Endodermal cell (in vitro differentiated cells): ENCODE measurements at regions not wholly inside any gene's neighbourhood (a gene's known extent, or its start where the extent isn't known, plus 50 kb on each side); places are given as distances from the start of the nearest gene placed in this dataset.

Experiments
- DNase-seq: peaks from one replicate; pipeline ENCODE4 v3.0.0-alpha.2; 2017
- H3K27ac ChIP-seq: 2 replicates; pipeline ENCODE4 v1.5.1; 2013; ENCODE audit warnings: mild to moderate bottlenecking, low read depth, low read length, moderate library complexity
- H3K27me3 ChIP-seq: 2 replicates; pipeline ENCODE4 v1.6.1; 2013; ENCODE audit warnings: mild to moderate bottlenecking, low read length, moderate library complexity; ENCODE audit not compliant: insufficient read depth, control insufficient read depth, poor library complexity, severe bottlenecking
- H3K36me3 ChIP-seq: 2 replicates; pipeline ENCODE4 v1.7.0; 2013; ENCODE audit warnings: mild to moderate bottlenecking, low read length, moderate library complexity; ENCODE audit not compliant: control insufficient read depth, insufficient read depth
- H3K4me1 ChIP-seq: one replicate; pipeline ENCODE4 v1.7.0; 2013; ENCODE audit warnings: low read length; ENCODE audit not compliant: control insufficient read depth, insufficient read depth
- H3K4me3 ChIP-seq: 2 replicates; pipeline ENCODE4 v1.5.1; 2013; ENCODE audit warnings: mild to moderate bottlenecking, low read length, moderate library complexity
- H3K9ac ChIP-seq: 2 replicates; pipeline ENCODE4 v1.6.1; 2013; ENCODE audit warnings: mild to moderate bottlenecking, low read length, moderate library complexity; ENCODE audit not compliant: poor library complexity, severe bottlenecking; ENCODE audit errors: extremely low read depth
- H3K9me3 ChIP-seq: 2 replicates; pipeline ENCODE4 v1.6.1; 2013; ENCODE audit warnings: mild to moderate bottlenecking, low read length, moderate library complexity; ENCODE audit not compliant: control insufficient read depth
- H3K27ac Mint-ChIP-seq: 2 replicates; pipeline ENCODE4 v1.8.0; 2020; ENCODE audit warnings: mixed read lengths
- H3K27me3 Mint-ChIP-seq: 2 replicates; pipeline ENCODE4 v1.8.0; 2021; ENCODE audit warnings: mild to moderate bottlenecking, mixed read lengths; ENCODE audit not compliant: insufficient read depth
- H3K36me3 Mint-ChIP-seq: 2 replicates; pipeline ENCODE4 v1.8.0; 2020; ENCODE audit warnings: low read depth, mixed read lengths
- H3K4me1 Mint-ChIP-seq: 2 replicates; pipeline ENCODE4 v1.8.0; 2020; ENCODE audit warnings: mixed read lengths
- H3K4me3 Mint-ChIP-seq: 2 replicates; pipeline ENCODE4 v1.8.0; 2020; ENCODE audit warnings: mild to moderate bottlenecking, moderate library complexity, mixed read lengths
- H3K9me3 Mint-ChIP-seq: 2 replicates; pipeline ENCODE4 v1.8.0; 2020; ENCODE audit warnings: mild to moderate bottlenecking, mixed read lengths
- CTCF ChIP-seq: fragments of 200-600 bp; sonication (generic); conservative IDR thresholded peaks from 2 replicates; pipeline ENCODE4 v1.5.0; 2021; ENCODE audit warnings: antibody characterized with exemption, mild to moderate bottlenecking
- WGBS, 2 experiments: methylation state at CpG; one replicate each; pipeline versions ENCODE4 v1.1.5 to v1.1.7; 2013; ENCODE audit warnings: missing lambda C conversion rate in 2 of 2, mixed read lengths in 1 of 2; ENCODE audit not compliant: insufficient coverage in 1 of 2, insufficient read length in 1 of 2; 5-methylcytosine and 5-hydroxymethylcytosine counted together

DNA sequence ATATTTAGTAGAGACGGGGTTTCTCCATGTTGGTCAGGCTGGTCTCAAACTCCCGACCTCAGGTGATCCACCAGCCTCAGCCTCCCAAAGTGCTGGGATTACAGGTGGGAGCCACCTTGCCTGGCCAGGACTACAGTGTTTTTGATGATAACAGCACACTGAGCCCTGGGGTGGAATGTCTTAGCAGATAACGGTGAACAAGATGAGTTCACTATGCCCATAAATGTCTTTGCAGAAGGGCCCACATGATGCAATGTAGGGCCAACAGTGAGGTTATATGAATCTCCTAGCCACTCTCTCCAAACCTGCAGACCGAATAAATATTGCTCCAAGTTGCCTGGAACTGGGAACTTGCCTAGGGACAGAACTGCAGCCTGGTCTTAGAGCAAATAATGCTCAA, 235.1 kb downstream of the COG6 start:
- peaks cover 2% of the 10 kb centered on the region for H3K27me3 Mint-ChIP-seq
- no peaks in the 10 kb centered on the region for H3K36me3 Mint-ChIP-seq
- H3K9ac ChIP-seq: no peak overlapping the region
- H3K9me3 ChIP-seq: no peaks in the 10 kb centered on the region
- peaks cover 12% of the 10 kb centered on the region for H3K4me1 Mint-ChIP-seq
- H3K9me3 Mint-ChIP-seq: no peaks in the 10 kb centered on the region
- TF ChIP-seq CTCF: no peak
- H3K4me1 ChIP-seq: no peaks in the 10 kb centered on the region
- WGBS, 2 experiments: 93 to 95% methylated on average over 4 of the region's 4 CpGs
- H3K27ac ChIP-seq: no peak overlapping the region
- no peak overlapping the region for H3K27ac Mint-ChIP-seq
- no peak overlapping the region for H3K4me3 ChIP-seq
- H3K36me3 ChIP-seq: no peaks in the 10 kb centered on the region
- no peak overlapping the region for H3K4me3 Mint-ChIP-seq
- DNase-seq: no peak
- no peaks in the 10 kb centered on the region for H3K27me3 ChIP-seq

- 80 to 94% methylated on average over 5 to 9 of the region's 10 CpGs for WGBS, 2 experiments
- no peak for DNase-seq
- H3K27ac Mint-ChIP-seq: no peak overlapping the region
- Histone ChIP-seq H3K27me3 (no peaks in the 10 kb centered on the region), H3K9me3 (no peaks in the 10 kb centered on the region), H3K4me3 (no peak overlapping the region), H3K4me1 (no peaks in the 10 kb centered on the region), H3K36me3 (no peaks in the 10 kb centered on the region), H3K27ac (no peak overlapping the region), H3K9ac (no peak overlapping the region)
- H3K27me3 Mint-ChIP-seq: no peaks in the 10 kb centered on the region
- H3K9me3 Mint-ChIP-seq: no peaks in the 10 kb centered on the region
- TF ChIP-seq CTCF: no peak
- peaks cover 14% of the 10 kb centered on the region for H3K4me1 Mint-ChIP-seq
- H3K4me3 Mint-ChIP-seq: no peak overlapping the region
- H3K36me3 Mint-ChIP-seq: no peaks in the 10 kb centered on the region
Measured at GRCh38 chr13:39892721-39893685, 237.5 kb downstream of the COG6 start.

DNA sequence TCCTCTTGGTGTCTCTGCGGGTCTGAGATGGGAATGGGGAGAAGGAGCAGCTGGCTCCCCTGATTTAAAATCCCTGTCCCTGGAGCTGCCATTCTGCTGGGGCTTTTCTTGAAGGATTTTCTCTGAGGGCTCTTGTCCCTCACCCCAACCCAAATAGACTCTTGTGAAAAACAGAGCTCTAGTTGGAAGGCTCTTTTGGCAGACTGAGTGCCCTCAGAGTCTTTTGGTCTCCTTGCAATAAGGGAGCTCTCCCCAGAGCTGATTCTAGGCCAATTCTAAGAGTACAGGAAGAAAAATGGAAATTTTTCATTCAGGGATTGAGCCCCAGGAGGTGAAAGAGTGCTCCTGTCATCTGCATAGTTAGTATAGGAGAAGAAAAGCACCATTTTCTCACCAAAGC, 238.3 kb downstream of the COG6 start:
- Histone ChIP-seq H3K9ac (no peak overlapping the region), H3K36me3 (no peaks in the 10 kb centered on the region), H3K4me3 (no peak overlapping the region), H3K9me3 (no peaks in the 10 kb centered on the region), H3K4me1 (no peaks in the 10 kb centered on the region), H3K27me3 (no peaks in the 10 kb centered on the region), H3K27ac (no peak overlapping the region)
- peaks cover 10% of the 10 kb centered on the region for H3K4me1 Mint-ChIP-seq
- H3K27me3 Mint-ChIP-seq: no peaks in the 10 kb centered on the region
- no peak overlapping the region for H3K4me3 Mint-ChIP-seq
- DNase-seq: no peak
- WGBS, 2 experiments: 91 to 100% methylated on average over 1 of the region's 1 CpG
- H3K27ac Mint-ChIP-seq: no peak overlapping the region
- TF ChIP-seq CTCF: no peak
- H3K9me3 Mint-ChIP-seq: no peaks in the 10 kb centered on the region
- H3K36me3 Mint-ChIP-seq: no peaks in the 10 kb centered on the region
